ENCODE measurements at regions not wholly inside any gene's neighbourhood (a gene's known extent, or its start where the extent isn't known, plus 50 kb on each side); places are given as distances from the start of the nearest gene placed in this dataset.
"Not testable (repeated sequence)": the region's sequence is repeated elsewhere in the genome, so short reads cannot be mapped to it uniquely, and the experiment has no call there.

DNA sequence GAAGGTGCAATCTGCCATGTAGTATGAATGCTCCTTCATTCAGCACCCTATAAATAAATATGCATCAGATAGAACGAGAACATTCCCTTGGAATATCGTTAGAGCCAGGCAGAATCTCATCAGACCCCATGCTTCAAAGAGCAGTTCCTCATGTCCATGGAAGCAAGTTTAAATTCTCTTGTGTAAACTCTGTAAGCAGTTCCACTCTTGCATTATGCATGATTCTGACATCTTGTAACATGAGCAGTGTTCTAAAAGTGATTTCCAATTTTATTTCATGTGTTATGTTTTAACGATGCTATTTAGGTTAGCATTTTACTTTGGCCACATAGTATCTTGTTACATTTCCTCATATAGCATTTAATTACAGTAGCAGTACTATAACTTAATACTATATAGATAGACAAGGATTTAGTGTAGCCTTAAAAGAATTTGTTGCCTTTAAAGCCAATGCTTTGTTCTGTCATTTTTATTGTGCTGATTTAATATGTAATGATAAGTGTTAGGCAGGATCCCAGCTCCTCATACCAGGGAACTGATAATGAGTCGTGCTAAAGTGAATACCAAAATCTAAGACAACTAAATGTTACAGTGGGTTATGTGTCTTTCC, 161.2 kb upstream of the NECTIN3 start:
- DNase-seq, result no peak

DNA sequence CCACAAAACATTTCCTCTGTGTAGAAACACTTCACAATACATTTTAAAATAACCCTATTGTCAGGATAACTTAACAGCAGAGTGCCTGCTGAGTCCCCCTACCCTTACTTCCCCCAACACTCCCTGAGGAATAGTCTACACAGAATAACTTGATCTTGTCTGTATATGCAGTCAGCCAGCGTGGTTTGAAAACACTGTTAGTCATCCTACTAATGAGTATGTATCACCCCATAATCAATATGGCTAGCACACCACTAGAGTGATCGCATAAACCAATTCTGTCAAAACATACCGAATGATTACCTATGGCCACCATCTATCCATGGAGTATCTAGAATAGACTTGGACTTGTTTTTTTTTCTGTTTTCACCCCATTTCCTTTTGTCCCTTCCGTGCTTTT, 152.7 kb upstream of the NECTIN3 start:
- DNase-seq, result no peak

DNA sequence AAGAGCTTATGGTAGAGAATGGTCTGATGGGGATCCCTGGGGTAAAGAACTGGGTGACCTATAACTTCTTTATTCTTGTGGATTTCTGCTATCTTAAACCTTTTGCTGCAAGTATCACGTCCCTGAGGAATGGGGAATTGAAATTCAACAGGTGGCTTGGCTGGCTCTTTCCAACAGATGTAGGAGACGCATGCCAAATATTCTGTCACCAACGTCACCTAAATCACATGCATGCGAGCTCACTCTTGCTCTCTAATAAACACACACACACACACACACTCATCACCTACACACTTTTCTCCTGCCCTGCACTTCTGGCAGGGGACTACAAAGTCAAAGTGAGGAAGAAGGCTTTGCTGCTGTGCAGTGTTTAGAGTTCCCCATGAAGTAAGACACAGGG, 145.8 kb upstream of the NECTIN3 start:
- DNase-seq, result no peak

DNA sequence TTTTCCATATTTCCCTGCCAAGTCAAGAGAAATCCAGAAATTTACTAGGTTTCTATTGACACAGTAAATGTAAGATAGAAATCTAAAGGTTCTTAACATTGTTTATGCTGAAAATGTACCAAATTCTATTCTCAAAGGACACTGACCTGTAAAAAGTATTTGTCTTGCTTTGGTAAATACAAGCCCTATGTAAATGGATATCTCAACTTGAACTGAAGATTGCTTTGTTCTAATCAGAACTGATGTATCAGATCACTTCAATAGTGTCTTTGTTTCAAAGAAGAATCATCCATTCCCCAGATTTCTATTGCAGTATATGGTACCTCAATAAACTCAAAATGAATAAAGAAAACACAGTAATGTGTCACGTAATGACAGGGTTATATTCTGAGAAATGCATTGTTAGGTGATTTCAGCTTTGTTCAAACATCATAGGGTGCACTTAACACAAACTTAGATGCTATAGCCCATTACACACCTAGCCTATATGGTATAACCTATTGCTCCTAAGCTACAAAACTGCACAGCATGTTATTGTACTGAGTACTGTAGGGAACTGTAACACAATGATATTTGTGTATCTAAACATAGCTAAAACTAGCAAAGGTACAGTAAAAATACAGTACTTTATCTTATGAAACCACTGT, 143.5 kb upstream of the NECTIN3 start:
- no peak for DNase-seq

DNA sequence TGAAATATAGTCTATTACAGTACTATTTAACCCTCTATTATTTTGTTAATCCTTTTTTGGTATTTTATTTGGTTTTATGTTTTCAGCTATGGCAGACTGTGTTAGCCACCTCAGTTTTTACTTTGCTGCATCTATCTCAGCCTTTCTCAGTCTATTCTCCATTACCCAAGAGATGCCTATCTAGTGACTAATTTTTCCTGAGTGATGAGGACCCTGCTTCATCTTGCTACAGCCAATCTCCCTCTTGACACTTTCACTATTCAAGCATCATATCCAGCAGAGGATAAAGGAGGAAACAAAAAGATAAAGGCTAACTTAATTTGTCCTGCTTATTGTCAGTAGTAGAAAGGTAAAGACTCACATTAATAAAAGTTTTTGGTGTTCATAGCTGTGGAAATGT, 141.8 kb upstream of the NECTIN3 start:
- no peak for DNase-seq

DNA sequence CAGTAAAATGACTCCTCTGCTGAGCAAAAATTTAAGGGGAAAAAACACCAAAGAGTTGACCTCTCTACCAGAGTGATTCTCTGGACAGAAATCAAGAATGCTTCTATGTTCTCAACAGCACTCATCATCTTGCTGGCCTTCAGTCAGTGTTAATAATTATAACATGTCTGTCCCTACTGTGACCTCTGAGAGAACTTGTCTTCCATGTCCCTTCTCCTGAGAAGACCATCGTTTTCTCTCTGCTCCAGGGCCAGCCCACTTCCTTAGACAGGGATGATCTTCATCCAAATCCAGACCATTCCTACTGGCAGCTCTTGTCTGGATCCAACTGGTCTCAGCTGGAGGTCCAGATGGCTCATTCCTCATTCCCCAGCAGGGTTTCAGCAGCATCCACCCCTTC, 139.0 kb upstream of the NECTIN3 start:
- DNase-seq, result no peak

DNA sequence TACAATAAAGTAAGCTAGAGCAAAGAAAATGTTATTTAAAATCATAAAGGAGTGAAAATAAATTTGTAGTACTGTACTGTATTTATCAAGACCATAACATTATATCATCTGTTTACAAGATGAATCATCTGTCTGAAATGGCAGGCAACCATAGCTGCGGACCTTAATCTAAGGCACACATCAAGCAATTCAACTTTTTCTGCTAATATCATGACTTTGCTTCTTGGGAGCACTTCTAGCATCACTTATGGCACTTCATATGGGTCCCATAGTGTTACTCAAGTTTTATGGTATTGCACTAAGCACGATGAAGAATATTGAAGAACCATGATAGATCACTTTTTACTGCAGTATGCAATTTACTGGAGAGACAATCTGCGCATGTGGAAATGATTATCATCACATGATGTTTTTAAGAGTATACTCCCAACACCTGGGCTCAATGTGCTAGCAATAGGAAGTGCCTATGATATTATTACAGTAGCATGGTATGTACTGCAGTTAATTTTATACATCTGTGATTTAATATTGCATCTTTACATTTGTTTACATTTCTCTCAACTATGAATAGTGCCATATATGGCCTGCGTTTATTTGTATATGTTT, 137.7 kb upstream of the NECTIN3 start:
- DNase-seq, result no peak

DNA sequence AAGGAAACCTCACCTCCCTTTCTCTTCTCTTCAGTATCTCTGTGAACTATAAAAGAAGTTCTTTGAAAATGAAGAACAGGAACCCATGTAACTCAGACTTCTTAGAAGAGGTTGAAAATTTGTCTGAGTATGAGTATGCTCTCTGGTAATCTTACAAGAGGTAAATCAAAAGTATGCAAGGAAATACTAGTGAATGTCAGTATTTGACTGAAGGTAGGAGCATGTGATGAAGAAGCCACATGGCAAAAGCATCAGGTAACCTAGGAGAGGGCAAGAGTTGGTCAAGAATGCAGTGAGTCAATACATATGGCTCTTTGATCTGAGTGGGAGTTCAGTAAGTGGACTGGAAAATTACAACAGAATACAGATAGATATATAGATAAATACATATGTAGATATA, 133.0 kb upstream of the NECTIN3 start:
- no peak for DNase-seq

DNA sequence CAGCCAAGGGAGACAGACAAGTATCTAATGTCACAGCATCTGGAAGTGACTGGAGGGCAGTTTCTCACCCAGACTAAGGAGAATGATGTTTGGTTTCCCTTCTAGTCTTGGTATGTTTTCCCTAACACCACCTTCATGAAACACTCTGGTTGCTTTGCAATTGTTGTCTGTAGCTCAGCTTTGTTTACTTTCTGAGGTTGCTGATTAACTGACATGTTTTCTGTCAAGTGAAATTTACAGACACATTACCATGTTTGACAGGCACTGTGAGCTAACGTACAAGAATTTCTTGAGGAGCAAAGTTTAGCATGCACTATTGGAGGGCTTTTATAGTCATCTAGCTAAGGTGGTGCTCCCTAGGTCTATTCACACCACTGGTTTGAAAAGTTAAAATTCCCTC, 131.6 kb upstream of the NECTIN3 start:
- no peak for DNase-seq

DNA sequence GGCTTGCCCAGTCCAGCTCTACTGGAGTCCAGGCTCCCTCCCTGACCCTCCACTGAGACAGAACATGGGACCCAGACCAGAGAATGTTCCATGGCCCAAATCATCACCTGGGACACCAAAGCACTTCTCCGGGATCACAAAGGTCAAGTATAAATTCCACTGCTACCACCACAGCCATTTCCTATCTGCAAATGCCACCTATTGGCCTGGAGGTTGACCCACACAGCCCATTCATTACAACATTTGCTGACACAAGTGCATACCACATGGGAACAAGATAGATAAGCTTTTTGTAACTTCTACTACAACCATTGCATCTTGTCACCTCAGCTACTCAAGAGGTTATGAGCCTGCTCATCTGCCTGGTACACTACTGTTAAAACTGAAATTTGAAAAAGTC, 126.8 kb upstream of the NECTIN3 start:
- DNase-seq, result no peak

DNA sequence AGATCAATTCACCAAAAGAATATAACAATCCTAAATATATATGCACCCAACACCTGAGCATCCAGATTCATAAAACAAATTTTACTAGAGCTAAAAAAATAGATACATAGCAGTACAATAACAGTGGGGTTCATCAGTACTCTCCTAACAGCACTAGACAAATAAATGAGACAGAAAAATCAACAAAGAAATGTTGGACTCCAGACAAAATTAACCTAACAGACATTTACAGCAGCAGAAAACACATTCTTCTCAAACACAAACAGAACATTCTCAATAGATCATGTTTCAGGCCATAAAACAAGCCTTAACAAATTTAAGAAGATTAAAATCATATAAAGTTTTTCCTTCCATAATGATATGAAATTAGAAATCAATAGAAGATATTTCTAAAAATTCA, 124.8 kb upstream of the NECTIN3 start:
- no peak for DNase-seq

DNA sequence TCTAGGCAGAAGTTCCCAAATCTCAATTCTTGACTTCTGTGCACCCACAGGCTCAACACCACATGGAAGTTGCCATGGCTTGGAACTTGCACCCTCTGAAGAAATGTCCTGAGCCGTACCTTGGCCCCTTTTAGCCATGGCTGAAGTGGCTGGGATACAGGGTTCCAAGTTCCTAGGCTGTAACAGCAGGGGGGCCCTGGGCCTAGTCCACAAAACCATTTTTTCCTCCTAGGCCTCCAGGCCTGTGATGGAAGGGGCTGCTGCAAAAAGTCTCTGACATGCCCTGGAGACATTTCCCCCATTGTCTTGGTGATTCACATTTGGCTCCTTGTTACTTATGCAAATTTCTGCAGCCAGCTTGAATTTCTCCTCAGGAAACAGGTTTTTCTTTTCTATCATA, 122.4 kb upstream of the NECTIN3 start:
- not testable (repeated sequence) for DNase-seq

DNA sequence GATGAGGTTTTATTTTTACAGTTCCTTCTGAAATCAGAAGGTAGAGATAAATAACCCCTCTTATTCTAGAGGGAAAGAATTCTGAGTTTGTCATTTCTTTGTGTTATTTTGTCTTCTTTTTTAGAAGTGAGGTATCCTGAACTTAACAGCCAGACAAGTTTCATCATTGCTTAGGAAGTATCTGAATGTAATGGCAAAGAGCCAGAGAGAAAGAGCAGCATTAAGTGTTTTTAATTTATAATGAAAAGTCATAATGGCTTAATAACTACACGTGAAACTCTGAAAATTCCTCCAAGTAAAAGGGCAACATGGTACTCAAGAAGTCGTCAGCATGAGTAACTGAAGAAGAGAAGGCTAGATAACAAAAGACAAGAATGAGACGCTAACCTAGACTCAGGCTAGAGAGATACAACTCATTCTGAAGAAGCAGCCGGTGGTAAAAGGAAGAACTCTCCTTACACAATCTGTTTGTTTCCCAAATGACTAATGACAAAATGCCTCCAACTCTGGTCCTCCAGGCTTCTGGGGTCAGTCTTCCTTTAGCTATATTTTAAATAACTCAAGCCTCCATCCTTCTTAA, 116.2 kb upstream of the NECTIN3 start:
- no peak for DNase-seq

DNA sequence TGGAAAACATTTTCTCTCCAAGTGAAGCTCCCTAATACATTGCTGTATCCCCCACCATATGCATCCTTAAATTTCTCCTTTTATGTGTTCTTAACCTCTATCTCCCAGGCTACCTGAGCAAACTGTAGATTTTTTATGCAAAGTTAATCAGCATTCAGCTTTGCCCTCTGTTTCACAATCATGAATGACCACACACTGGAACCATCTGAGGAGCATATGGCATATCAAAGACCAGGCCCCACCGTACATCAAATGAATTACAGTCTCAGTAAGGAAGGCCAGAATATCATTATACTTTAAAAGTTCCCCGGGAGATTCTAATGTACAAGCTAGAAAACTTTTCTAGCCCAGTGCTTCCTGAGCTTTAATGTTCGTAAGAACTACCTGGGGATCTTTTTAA, 115.5 kb upstream of the NECTIN3 start:
- no peak for DNase-seq

DNA sequence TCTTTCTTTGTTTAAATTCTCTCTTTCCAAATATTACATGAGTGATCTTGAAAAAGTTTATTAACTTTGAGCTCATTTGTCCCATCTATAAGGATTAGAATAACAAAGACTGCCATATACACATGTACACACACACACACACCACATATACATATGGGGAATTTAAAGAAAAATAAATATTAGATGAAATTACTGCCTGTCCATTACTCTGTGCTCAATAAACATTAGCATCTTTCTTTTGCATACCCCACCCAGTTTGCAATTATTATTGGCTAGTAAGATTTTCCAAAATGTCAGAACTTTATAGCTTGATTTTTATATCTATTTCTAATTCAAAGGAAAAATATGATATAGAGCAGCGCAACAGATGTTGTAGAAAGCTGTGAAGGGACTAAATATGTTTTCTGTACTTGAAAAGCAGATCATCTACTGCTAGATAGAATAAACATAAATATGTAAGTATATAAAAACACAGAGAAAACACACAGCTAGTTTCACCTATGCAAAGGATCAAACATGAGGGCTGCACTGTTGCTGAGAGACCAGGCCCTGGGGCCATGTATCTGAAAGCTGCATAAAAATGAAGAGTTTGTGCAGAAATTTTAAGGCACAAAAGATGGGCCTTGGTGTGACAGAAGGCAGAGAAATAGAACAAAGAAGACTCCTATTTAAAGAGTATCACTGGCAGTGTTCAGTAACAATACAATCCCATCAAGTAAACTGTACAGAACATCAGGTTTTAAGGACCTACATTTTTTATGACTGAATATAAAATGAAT, 114.2 kb upstream of the NECTIN3 start:
- DNase-seq, result no peak

DNA sequence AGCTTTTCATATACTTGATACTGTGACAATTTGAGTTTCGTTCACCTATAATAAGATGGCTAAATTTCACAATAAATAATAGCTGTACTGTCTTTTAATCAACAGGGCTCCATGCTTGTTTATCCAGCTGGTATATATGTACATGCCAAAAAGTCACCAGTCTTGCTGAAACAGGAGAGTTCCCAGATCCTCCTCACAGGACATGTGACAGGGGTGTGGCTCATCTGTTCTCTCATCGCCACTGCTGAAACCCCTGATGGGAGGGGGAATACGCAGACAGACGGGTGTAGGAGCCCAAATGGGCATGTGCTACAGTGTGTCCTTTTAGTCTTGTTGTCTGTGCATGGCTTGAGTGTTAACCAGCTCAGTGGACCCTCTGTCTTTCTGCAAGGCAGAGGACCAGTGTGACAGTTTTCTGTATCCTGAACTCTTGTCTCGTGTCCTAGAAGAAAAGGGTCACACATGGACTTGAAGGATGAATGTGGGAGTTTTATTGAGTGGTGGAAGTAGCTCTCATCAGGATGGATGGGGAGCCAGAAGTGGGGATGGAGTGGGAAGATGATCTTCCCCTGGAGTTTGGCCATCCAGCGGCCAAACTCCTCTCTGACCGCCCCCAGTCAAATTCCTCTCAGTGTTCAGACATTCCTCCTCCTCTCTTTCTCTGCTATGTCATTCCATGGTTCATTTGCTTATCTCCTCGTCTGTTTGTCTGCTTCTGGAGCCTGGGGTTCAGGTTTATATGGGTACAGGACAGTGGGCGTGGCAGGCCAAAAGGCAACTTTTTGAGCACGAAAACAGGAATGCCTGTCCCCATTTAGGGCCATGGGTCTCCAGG, 113.1 kb upstream of the NECTIN3 start:
- DNase-seq, result no peak

DNA sequence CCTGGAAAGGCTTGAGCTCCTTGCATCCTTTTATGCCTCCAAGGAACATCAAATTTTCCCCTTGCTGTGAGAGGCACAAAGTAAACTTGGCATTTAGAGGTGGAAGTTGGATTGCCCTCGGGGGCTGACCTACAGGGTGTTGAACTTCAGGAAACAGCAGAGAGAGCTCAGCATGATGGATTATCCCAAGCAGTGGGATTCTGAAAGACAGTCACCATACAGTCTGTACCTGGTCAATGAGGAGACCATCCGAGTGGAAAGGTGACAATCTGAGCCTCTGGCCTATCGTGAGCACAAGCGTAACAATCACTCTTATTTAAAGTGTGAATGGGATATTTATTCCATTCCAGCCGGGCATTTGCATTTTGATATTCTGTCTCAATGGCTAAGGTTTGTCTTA, 105.6 kb upstream of the NECTIN3 start:
- DNase-seq, result no peak

DNA sequence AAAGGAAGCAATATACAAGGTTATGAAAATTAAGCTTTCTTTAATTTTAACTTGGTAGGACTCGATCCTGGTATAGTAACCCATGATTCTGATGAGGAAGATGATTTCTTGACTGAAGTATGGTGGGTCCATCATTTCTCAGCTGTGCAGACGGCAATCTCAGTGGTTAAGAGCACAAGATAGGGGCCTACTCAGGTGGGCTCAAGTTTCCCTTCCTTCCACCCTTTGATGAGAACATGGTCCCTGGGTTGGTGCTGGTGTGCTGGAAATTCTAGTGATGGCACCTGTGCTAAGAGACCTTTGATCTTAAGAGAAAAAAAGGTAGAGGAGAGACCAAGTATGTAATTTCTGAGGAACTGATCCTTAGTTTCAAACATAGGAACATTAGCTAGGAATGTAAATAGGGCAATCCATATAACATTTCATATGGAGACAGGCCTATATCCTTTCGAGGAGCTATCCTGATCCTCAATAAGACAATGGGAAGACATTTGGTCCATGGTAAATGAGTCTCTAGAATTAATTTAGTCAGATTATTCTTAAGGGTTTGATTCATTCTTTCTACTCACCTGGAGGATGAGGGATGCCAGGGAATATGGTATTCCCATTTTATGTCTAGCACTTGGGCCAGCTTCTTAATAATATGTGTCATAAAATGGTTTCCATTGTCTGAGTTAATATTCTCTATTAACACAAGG, 104.5 kb upstream of the NECTIN3 start:
- DNase-seq, result no peak

DNA sequence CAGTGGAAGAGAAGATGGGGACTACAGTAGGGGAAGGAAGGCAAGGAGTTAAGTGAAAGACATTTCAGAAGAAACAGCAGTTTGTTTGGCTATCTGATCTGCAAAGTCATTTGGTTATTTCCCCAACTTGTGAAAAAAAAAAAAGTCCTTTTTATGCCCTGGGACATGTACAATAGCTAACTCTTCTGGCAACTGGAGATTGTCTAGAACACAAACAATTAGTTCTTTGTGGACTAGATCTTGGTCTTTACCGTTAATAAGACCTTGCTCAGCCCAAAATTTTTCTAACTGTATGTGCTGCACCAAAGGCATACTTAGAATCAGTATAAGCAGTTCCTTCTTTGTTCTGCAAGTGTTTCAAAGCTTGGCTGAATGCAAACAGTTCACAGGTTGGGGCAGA, 103.5 kb upstream of the NECTIN3 start:
- no peak for DNase-seq

DNA sequence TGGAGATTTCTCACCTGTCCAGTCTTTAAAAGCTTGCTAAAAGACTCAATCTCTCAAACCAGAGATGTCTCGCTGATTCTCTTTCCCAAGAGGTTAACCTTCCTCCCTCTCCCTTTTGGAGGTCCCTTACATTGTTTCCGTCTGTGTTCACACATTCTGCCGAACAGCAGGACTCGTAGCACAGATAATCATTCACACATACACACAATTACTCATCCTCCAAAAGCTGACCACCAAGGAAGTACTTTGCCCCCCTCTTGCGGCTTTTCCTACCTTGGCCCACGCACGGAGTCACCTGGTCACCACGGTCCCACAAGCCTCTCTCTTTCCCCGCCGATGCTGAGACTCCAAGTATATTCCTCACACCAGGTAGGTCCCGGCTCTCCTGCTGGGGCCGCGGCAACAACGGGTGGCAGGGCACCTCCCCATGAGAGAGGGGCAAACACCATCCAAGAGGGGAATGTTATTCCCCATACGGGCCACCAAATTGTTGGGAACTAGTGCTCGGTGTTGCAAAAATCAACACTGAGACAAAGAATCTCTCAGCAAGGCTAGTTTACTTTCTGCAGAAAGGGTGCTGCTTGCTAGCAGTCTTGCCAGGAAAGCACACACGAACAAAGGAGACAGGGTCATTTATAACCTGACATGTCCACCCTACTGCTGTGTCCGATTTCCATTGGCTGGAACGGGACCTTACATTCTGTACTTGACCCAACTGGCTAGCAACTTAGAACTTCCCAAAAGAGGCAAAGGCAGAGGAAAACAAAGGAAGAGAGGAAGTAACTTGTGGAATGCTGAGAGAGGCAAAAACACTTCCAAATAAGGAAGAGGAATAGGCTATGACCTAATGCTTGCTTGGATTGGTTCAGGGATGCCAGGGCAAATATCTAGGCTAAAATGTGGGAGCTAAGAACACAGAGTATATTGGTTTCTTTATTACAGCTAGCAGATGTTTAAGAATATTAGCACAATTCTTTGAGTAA, 102.1 kb upstream of the NECTIN3 start:
- DNase-seq, result no peak
